ENCODE measurements at regions not wholly inside any gene's neighbourhood (a gene's known extent, or its start where the extent isn't known, plus 50 kb on each side); places are given as distances from the start of the nearest gene placed in this dataset.

DNA sequence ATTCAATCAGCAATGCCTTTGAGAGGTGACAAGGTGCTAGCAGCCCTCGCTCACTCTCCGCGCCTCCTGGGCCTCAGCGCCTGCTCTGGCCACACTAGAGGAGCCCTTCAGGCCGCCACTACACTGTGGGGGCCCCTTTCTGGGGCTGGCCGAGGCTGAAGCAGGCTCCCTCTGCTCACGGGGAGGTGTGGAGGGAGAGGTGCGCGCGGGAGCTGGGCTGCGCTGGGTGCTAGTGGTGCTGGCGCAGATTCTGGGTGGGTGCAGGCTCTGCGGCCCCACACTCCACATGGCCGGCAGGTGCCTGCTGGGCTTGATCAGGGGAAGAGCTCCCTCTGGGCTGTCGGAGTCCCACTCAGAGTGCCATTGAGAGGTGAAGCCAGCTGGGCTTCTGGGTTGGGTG lies 351.0 kb downstream of the GASK1B start:
- no peak for TF ChIP-seq EZH2phosphoT487 (conservative IDR thresholded peaks at IDR 0.05; ENCODE audit: low read length)
- TF ChIP-seq, protein P1, sequence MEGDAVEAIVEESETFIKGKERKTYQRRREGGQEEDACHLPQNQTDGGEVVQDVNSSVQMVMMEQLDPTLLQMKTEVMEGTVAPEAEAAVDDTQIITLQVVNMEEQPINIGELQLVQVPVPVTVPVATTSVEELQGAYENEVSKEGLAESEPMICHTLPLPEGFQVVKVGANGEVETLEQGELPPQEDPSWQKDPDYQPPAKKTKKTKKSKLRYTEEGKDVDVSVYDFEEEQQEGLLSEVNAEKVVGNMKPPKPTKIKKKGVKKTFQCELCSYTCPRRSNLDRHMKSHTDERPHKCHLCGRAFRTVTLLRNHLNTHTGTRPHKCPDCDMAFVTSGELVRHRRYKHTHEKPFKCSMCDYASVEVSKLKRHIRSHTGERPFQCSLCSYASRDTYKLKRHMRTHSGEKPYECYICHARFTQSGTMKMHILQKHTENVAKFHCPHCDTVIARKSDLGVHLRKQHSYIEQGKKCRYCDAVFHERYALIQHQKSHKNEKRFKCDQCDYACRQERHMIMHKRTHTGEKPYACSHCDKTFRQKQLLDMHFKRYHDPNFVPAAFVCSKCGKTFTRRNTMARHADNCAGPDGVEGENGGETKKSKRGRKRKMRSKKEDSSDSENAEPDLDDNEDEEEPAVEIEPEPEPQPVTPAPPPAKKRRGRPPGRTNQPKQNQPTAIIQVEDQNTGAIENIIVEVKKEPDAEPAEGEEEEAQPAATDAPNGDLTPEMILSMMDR (IDR thresholded peaks at IDR 0.05; ENCODE audit: insufficient read depth, low read length, poor library complexity, severe bottlenecking), result no peak

All from SU-DHL-6 (cell line).